Femur (tissue), 1 donor: ENCODE measurements at regions not wholly inside any gene's neighbourhood (a gene's known extent, or its start where the extent isn't known, plus 50 kb on each side); places are given as distances from the start of the nearest gene placed in this dataset.
"Not testable (repeated sequence)": the region's sequence is repeated elsewhere in the genome, so short reads cannot be mapped to it uniquely, and the experiment has no call there.

Experiments used
- DNase-seq: peaks from one replicate; pipeline ENCODE4 v3.0.0-alpha.2; 2017

DNA sequence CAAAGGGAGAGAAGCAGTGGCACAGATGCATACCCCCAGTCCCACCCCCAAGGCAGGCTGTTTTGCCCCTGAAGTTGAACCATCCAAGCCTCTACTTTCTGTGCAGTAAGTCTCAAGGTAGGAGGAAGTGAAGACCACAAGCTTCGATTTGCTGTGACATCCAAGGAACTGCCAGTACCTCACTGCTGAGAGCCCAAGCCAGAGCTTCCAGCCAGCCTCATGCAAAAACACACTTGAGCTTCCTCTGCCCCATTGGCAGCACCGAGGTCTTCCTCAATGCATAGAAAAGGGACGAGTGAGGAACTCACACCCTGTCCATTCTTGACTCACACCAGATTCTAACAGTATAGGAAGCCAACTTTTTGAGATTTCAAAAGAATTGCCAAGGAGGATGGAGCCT is 311.7 kb downstream of the BCL2L11 start:
- not testable (repeated sequence) for DNase-seq

DNA sequence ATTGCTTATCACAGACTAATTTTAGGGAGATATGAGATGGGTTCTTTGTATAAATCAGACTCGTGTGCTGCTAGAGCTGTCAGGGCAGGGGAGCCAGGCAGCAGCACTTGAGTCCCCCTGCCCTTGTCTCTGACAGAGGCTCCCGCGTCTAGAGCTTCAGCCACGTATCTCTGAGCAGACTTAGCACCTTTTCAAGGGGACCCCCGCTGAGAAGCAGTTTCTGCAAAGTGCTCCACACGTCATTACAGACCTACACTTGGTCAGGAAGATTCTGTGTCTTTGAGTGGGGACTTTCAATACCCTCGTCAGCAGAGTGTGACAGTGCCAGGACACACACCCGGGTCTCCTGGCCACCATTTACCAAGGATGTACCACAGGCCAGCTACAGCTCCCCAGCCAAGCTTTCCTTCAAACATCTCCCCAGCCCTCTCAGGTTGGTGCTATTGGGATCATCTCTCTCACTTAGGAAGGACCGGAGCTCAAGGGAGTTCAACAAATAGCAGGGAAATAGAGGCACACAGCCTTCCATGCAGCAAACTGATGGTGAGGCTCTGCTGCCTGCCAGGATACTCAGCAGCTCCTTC is 312.3 kb downstream of the BCL2L11 start:
- not testable (repeated sequence) for DNase-seq

DNA sequence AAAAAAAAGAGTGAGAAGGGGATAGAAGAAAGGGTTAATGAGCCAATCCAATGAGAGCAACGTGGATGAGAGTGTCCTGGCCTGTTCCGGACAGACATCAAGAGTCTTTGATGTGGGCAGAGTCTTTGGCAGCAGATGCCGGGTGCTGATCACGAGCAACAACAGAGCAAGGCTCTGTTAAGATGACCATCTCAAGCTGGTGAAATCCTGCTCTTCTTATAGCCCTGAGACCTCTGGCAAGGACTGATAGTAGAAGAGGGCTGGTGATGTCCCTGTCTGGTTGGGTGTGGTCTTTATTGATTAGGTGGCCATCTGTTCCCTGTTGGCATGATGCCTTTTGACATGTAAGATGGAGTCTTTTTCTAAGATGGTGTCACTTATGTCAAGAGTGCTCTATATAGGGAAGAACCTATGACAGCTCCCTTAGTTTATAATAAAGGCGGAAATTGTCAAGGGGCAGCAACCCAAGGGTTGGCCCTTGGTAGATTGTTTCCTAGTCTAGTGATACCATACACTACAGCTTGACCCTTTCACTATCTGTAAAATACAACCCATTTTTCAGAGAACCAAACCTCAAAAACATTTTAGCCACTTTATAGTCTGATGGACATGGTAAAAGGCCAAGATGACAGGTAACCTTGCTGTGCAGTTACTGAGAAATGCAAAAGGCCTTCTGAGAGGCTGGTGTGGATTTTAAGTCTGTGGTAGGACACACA is 313.3 kb downstream of the BCL2L11 start:
- not testable (repeated sequence) for DNase-seq

DNA sequence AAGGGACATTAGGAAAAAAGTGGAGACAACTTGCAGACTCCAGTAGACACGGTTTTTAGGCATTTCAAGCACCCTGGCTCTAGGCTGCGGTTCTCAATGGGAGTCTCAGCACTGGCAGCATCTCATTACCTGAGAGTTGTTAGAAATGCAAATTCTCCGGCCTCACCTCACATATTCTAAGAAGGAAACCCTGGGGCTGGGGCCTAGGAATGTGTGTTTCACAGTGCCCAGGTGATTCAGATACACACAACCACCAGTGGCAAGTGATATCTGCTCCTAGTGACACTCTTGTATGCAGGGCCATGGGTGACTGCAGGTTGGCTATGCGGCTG is 313.9 kb downstream of the BCL2L11 start:
- DNase-seq: not testable (repeated sequence)

DNA sequence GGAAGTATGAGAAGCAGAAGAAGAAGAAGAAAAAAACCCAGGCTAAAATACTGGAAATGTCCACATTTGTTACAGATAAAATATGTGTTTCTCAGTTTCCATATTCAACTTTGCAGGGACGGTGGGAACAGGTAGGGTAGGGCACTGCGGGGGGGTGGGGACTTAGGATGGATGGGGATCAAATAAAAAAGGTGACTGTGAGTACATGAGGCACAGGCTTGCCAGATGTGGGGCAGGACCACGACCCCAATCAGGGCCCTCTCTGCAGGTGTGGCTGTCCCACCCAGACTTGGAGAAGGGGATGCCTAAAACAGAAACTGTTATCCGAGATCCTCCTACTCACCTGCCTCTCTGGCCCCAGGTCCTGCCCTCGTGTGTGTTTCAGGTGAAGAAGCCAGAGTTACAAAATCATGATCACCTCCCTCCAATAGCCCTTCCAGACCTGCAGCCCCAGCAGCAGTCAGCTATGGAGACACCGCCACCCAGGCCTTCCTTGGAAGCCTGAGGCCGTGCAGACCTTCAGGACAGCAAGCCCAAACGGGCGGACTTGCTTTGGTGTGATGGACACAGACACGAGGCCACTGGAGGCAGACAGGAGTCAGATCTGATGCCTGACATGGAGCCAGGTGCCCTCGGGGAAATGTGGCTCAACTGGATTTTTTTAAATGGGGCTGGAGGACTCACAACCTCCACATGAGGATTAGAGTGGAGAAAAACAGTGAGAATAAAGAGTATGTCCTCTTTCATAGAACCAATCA is 315.0 kb downstream of the BCL2L11 start:
- DNase-seq: not testable (repeated sequence)

DNA sequence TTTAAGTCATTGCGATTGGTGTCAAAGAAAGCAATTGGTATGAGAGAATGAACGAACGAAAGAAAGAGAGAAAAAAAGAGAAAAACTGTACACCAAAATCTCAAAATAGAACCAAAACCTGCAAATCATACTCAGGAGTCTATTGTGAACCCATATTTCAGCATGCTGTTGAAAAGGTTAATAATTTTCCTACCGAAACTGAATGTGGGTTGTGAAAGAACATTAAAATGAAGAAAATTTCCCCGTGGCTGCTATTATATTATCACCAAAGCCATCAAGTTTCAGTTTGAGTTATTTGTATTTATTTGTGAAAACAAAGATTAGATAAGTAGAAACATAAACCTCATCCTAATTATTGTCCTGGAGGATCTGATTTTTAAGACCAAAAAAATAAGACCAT is 315.7 kb downstream of the BCL2L11 start:
- not testable (repeated sequence) for DNase-seq

DNA sequence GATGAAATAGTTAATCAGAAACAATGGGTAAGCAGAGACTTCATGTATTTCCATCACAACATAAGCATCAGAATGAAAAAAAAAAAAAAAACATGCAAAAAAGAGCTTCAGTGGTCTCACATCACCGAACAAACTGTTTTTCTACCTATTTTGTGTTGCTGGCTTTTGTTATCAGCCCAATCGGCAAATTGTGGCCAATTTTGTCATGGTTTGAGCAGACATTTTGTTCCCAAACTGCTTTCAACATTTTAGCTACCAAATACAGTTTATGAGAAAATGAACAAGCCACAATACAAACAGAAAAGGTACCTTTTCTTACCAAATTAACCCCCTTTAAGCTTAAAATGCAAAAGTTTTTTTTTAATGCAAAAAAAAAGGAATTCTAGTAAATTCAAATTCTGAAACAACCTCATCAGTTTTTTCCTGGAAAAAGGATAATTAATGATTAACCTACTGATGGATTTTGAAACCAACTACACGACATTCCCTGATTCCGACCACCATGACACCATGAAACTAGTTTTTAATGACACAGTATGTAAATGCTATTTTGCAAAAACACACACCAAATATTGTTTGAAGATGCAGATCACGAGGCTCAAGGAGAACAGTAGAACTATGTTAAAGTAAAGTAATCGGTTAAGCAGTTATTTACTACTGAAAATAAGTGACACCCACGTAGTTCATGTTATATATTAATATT is 316.7 kb downstream of the BCL2L11 start:
- not testable (repeated sequence) for DNase-seq

DNA sequence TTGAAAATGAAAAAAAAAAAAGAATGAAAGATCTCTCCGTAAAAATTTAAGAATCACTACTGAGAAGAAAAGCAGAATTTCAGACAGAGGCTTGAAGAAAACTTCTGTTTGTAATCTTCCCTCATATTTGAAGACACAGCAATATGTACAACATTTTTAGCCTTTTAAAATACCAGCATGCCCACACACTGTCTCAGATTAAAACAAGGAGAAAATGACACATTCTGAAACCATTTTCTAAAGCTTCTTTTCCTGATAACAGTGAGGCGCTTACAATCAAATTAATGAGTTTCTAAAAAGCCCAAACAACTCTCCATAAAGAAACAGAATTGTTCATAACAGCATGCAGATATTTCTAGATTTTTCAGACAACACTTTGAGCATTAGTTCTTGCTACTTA is 317.4 kb downstream of the BCL2L11 start:
- not testable (repeated sequence) for DNase-seq

DNA sequence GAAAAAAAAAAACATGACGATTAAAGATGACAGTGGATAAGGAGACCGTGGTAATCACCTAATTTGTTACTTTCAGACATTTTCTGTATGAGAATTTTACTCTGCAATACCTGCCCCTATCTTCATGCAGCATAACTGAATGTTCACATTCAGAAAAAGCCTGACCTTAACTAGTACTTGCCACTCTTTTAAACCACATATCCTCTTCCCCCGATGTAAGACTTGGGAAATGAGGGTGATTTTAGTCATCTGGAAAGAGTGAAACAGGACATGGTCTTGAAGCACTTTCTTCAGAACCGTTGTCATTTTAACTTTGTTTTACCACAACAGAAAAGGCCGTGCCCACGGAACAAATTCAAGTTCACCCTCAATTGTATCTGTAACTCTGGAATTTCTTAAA is 318.5 kb downstream of the BCL2L11 start:
- not testable (repeated sequence) for DNase-seq

DNA sequence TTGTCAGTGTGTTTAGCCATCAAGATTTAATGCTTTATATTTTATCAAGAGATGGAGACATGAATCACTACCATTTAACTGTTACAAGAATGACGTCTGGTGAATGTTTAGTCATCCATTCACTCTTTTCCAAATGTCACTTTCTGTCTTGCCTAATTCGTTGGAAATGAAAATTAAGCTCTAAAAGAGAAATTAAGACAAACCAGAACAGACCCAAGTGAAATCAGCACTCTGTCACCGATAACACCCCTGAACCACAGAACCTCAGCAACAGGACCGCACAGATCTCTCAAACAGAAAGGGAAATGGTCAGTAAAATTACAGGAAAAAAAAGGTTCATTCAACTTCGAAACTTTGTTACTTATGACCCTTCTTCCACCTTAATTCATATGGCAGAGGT is 320.9 kb downstream of the BCL2L11 start:
- not testable (repeated sequence) for DNase-seq

DNA sequence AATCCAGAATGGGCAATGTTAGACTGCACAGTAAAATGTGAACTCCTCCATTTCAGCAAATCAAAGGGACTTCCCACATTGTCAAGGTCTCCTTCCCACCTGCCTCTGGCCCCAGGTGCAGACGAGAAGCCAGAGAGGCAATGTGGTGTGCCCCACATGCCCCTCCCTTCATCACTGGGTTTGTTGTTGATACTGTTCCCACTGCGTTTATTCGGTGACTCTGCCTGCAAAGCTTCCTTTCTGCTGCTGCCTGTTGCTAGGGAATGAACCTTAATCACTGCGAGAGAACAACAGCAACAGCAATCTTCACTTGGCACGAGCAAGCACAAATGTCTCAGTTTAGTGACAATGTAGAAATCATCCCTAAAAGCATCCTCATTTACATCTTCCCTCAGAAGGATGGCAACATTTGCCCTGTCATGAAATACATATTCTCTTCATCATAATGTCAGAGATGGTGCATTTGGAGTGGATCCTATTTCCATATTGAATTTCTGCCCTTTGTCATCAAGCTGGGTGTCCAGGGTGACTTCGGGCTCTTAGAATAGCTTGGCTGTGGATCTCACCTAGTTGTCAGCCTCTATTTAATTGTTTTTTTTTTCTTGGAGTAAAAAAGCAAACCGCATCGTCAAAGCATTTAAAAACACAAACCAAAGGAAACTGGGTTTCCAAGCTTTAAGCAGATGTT is 322.2 kb downstream of the BCL2L11 start:
- DNase-seq: not testable (repeated sequence)

DNA sequence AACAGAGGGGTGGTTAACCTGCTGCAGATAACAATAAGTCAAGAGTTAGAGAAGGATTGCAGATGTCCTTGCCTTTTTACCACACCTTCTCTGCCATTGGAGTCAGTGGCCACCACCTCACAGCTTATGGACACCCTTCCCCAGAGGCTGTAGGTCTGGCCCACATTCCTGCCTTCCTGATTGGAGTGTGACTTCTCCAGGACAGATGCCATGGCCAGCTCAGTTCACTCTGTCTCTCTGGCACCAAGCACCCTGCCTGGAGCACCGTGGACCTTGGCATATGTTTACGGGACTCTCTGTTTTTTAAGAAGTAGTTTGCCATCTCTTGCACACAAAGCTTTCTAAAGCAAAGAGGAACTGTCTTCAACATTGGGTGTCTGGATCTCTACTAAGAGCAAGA is 323.8 kb downstream of the BCL2L11 start:
- DNase-seq: not testable (repeated sequence)

DNA sequence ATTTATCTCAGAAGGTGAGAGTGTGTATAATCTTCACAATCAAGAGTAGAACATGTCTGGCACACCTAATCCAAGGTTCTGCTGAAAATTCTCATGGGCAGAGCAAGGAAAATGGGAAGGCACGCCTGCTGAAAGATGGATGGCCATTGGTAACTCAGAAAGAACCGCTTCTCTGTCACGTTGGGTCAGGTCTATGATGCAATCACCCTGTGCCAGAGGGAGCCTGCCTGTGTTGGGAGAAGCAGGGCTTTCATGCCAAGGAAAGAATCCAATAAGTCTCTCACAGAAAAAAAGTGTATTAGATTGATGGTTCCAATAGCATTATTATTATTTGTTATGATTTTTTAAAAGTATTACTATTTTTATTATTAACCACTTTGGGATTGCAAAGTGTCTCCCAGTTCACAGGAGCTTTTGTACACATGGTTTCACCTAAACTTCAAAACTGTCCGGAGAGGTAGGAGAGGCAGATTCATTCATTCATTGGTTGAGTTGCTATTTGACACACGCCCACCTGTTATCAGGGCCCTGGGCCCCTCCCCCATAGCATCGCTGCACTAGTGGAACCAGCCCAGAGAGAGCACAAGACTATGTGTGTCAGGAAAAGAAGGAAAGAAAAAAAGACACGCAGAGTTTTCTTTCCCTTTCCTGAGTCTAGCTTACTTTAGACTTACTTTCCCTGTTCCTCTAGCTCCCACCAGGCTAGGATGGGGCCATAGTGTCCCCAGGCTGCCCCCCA is 324.6 kb downstream of the BCL2L11 start:
- not testable (repeated sequence) for DNase-seq

DNA sequence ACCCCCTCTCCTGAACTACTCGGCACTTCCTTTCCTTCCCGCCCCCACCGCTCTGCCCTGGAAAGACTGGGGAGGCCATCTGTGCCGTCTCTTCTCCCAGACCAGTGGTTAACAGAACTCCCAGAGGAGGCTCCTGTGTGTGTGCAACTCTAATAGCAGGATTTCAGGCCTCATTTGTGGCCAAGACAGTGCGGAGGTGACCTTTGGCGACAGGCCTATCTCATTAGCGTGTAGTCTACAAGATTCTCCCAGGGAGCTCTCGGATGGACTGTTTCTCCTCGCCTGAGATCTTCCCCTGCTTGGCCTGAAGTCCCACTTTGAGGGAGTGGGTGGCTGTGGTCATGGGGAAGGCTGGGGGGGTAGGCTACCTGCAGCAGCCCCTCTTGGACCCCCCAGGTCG is 325.2 kb downstream of the BCL2L11 start:
- not testable (repeated sequence) for DNase-seq

DNA sequence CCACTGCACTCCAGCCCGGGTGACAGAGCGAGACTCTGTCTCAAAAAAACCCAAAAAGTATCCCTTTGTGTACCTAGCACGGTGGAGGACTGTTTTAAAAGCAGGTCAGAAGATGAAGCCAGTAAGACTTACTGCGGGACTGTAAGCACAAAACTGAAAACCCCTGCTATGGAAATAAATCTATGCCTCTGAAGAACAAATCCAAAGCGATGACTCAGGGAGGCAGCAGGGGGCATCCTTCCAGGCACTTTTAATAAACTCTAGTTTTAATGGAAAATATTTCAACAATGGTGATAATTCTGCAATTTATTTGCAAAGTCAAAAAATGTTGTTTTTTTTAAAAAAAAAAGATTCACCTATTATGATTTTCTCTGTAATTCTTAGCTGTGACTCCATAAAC is 326.8 kb downstream of the BCL2L11 start:
- DNase-seq: not testable (repeated sequence)

DNA sequence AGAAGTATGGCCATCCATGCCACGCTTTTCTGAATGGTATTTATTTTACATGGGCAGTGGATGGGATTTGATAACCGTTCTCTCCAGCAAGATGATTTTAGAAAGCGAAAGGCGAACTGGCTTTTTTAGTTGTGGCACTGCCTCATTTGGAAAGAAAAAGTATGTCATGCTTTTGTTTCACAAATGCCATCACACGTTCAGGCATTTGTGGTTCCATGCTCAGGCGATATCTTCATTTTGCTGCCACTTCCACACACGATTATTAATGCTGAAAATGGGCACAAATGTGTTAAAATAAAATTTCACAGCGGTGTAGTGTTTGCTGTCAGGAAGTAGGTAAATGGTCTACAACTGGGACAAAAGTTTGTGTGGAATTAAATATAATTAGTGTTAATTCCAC is 328.1 kb downstream of the BCL2L11 start:
- not testable (repeated sequence) for DNase-seq

DNA sequence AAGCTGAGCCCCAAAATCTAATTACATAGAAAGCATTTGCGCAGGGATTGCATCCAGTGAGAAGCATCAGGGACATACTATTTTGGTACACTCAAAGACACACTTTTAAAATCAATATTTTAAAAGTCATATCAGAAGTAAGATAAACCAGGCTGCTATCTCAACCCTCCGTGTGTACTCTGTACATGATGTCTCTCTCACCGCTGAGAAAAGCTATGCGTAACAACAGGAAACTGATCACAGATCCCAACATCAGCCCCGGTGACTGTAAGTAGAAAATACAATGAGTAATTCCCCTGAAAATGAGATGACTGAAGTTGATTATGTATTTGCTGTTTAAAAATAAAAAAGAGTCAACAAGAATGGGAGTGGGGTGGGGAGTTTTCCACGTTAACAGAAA is 329.8 kb downstream of the BCL2L11 start:
- DNase-seq: not testable (repeated sequence)

DNA sequence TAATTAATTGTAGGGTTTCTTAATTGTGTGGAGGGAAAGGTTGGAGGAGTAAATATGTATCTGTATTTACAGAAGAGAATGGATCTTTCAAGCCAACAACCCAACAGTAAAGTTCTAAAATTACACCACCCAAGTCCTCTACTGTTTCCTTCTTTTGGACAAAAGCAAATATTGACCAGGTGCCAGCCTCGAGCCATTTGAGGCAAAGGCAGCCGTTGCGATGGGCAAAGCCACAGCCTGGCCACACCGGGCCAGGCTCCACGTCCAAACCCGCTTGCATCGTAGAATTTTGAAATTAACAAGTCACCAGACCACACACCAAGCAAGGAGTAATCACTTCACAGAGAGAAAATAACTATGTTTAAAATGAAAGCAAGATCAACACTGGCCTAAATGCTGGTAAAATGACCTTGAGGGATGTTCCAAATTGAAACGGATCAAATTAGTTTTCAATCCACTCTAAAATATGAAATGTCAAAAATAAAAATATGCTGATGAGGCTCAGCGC is 331.0 kb downstream of the BCL2L11 start:
- not testable (repeated sequence) for DNase-seq

DNA sequence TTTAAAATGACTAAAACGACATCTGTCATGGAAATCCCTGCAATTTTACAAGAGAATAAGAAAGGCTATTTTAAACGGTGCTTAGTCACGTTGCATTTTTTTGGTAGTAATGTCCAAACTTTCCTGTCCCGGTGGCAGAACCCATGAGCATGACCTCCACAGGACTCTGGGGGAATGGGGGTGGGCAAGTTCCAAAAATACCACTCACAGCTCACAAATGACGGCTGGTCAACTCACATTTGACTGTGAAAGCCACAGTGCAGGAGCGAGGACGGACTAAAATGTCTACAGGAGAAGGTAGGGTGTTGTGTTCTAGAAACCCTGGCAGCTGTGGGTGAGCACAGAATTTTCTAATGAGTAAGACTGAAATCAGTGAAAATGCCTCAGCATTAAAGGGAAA is 331.5 kb downstream of the BCL2L11 start:
- not testable (repeated sequence) for DNase-seq

DNA sequence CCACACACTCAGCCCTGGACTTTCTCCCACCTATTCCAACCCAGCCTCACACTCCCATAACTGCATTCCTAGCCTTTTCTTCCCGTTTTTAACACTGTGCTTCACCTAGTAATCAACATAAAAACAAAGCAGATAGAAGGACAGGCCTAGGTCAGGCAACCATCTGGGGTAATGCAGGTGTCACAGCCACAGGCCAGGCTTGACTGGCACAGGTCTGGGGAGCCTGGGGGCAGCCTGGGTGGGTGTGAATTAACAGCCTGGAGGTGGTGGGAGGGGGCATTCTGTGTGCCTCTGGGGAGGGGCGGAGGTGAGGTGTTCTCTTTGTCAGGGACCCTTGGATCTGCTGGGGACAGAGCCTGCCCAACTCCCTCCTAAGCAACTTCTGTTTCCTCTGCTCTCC is 332.6 kb downstream of the BCL2L11 start:
- DNase-seq: not testable (repeated sequence)

DNA sequence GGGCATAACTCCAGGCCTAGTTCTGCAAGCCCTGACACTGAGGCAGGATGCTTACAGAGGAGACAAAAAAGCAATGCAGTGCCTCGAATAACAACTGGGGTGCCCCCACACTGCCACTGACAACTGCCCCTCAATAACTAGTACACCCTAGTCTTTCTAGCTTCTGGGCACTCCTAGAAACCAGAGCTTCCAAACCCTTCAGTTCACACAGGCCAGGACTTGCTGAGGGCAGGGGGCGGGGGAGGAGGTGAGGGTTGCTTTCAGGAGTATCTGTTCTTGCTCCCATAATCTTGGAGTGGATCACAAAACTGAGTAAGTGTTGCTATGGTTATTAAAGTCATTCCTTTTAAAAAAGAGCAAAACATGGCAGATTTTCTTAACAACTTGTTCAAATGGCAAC is 333.1 kb downstream of the BCL2L11 start:
- not testable (repeated sequence) for DNase-seq

DNA sequence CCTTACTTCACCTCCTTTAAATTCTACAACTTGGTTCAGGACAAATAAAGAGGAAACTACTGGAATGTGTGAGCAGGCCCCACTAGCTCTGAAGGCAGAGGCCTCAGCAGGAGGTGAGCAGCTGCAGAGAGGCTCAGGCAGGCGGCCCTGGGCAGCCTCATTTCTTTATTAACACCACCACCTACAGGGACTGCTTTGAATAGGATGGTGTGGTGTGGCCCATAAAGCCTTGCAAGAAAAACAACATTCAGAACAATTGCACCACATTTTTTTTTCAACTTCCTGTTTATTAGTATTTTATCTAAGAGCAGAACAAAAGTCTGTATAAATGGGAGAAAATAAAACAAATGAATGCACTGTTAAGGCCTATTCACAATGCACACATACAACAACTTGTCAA is 333.7 kb downstream of the BCL2L11 start:
- DNase-seq: peak; percentile 28
